HT1080 (cell line): ENCODE measurements at regions not wholly inside any gene's neighbourhood (a gene's known extent, or its start where the extent isn't known, plus 50 kb on each side); places are given as distances from the start of the nearest gene placed in this dataset.

Source experiments
- DNase-seq: peaks from one replicate; pipeline ENCODE4 v3.0.0-alpha.2; 2015; ENCODE audit warnings: low read depth

GRCh38 chr14:101495827-101496775, 65.2 kb upstream of the DIO3 start:
- no peak for DNase-seq

- no peak for DNase-seq
These were observed 64.3 kb upstream of the DIO3 start for GRCh38 chr14:101496776-101497683.

- no peak for DNase-seq
These were observed 63.4 kb upstream of the DIO3 start for GRCh38 chr14:101497684-101498525.

GRCh38 chr14:101498526-101498860, 62.8 kb upstream of the DIO3 start:
- no peak for DNase-seq

- no peak for DNase-seq
These were observed 62.2 kb upstream of the DIO3 start for GRCh38 chr14:101499080-101499479.

- DNase-seq = no peak
These were observed 61.8 kb upstream of the DIO3 start for GRCh38 chr14:101499513-101499912.

- DNase-seq = no peak
These were observed 61.2 kb upstream of the DIO3 start for GRCh38 chr14:101500061-101500460.

GRCh38 chr14:101500681-101501080, 60.6 kb upstream of the DIO3 start:
- DNase-seq = no peak

GRCh38 chr14:101501341-101501740, 60.0 kb upstream of the DIO3 start:
- DNase-seq = no peak

GRCh38 chr14:101501858-101502615, 59.3 kb upstream of the DIO3 start:
- no peak for DNase-seq

GRCh38 chr14:101502761-101503392, 58.4 kb upstream of the DIO3 start:
- DNase-seq = no peak

- no peak for DNase-seq
These were observed 57.7 kb upstream of the DIO3 start for GRCh38 chr14:101503431-101504095.

GRCh38 chr14:101504096-101504948, 57.0 kb upstream of the DIO3 start:
- no peak for DNase-seq

GRCh38 chr14:101505236-101505970, 55.9 kb upstream of the DIO3 start:
- no peak for DNase-seq

- no peak for DNase-seq
These were observed 54.9 kb upstream of the DIO3 start for GRCh38 chr14:101506211-101506925.

- no peak for DNase-seq
These were observed 54.1 kb upstream of the DIO3 start for GRCh38 chr14:101506926-101507835.
